Prostate gland (tissue), 2 donors: ENCODE measurements at regions not wholly inside any gene's neighbourhood (a gene's known extent, or its start where the extent isn't known, plus 50 kb on each side); places are given as distances from the start of the nearest gene placed in this dataset.

Experiments
- CTCF ChIP-seq, 4 experiments: fragments of 200-600 bp in 2 of 4; fragments of 450-650 bp in 2 of 4; sonication (generic) in 2 of 4; IDR thresholded peaks; 1 replicate in 3 of 4; 2 replicates in 1 of 4; pipeline ENCODE4 v1.5.1; 2016 to 2019; ENCODE audit warnings: antibody characterized with exemption in 4 of 4, mild to moderate bottlenecking in 2 of 4, moderate library complexity in 2 of 4
- POLR2A ChIP-seq: fragments of 450-650 bp; IDR thresholded peaks from one replicate; pipeline ENCODE4 v1.6.1; 2016; ENCODE audit warnings: antibody characterized with exemption, mild to moderate bottlenecking
- POLR2AphosphoS5 ChIP-seq: sonication (generic); formaldehyde crosslinking; IDR thresholded peaks from one replicate; pipeline ENCODE4 v1.6.1; 2017; ENCODE audit warnings: antibody characterized with exemption

GRCh38 chr18:61196750-61197149 is 136.5 kb upstream of the CDH20 start:
- TF ChIP-seq CTCF (IDR thresholded peaks at IDR 0.05) (no peak), POLR2AphosphoS5 (no peak), POLR2A (no peak)
